ENCODE measurements at regions not wholly inside any gene's neighbourhood (a gene's known extent, or its start where the extent isn't known, plus 50 kb on each side); places are given as distances from the start of the nearest gene placed in this dataset.
"Not testable (repeated sequence)": the region's sequence is repeated elsewhere in the genome, so short reads cannot be mapped to it uniquely, and the experiment has no call there.

GRCh38 chr2:117359266-117359914, 455.1 kb upstream of the DDX18 start:
- no peak for DNase-seq (ENCODE audit: low spot score)

- no peak for DNase-seq (ENCODE audit: low spot score)
These were observed 453.9 kb upstream of the DDX18 start for GRCh38 chr2:117360586-117360985.

DNA sequence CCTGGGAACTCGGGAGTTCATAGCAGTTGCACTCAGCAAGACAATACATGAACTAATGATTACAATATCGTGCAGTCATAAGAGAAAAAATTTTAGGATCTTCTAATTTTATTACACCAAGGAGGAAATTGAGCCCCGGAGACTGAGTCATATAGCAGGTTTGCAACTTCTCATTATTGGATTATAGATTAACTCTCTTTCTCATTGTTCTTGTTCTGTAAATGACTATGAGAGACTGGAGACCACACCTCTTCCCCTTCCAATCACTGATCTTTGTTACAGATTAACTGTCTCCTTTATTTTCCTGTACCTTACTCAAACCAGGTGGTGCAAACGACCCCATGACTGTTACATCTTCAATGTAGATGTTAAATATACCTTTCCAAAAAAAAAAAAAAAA, 435.8 kb upstream of the DDX18 start:
- DNase-seq (ENCODE audit: low spot score), result no peak

GRCh38 chr2:117379928-117380327, 434.6 kb upstream of the DDX18 start:
- DNase-seq (ENCODE audit: low spot score), result no peak

DNA sequence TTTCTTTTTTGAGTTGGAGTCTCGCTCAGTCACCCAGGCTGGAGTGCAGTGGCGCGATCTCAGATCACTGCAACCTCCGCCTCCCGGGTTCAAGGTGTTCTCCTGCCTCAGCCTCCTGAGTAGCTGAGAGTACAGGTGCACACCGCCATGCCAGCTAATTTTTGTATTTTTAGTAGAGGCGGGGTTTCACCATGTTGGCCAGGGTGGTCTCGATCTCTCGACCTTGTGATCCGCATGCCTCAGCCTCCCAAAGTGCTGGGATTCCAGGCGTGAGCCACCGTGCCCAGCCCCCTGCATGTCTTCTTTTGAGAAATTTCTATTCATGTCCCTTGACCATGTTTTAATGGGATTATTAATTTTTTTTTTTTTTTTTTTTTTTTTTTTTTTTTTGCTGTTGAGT, 430.5 kb upstream of the DDX18 start:
- not testable (repeated sequence) for DNase-seq (ENCODE audit: low spot score)

DNA sequence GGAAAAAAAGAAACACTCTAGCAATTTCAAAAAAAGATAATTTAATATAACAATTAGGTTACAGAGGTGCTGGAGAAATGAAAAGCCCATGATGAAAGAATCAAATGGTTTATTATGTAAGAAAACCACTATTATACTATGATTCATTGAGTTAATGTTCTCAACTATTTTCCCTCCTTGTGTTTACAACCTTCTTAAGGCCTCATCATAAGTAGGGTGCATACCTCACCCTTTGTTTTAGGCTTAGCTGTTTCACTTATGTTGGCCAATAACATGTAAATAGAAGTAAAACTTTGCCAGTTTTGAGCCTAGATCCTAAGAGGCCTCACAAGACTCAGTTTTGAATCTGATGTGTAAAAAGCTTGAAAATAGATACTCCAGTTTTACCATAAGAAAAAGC, 418.3 kb upstream of the DDX18 start:
- no peak for DNase-seq (ENCODE audit: low spot score)

DNA sequence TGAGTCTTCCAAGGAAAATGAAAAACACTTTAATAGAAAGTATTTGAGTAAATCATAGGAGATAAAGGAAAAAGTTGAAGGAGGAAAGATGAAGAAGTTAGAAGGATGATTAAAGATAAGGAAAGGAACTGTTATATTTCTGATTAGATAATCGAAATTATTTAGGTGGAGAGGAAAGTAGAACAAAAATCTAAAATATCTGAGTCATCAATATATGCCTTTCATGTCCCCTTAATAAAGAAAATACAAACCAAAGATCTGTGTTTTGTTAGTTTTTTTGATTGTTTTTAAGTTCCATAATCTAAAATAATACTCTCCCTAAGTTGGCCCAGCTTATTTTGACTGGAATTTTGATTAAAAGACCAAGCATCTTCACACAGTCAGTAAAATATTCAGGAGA, 412.9 kb upstream of the DDX18 start:
- DNase-seq (ENCODE audit: low spot score), result no peak

- DNase-seq (ENCODE audit: low spot score), result no peak
These were observed 408.0 kb upstream of the DDX18 start for GRCh38 chr2:117406443-117406842.

DNA sequence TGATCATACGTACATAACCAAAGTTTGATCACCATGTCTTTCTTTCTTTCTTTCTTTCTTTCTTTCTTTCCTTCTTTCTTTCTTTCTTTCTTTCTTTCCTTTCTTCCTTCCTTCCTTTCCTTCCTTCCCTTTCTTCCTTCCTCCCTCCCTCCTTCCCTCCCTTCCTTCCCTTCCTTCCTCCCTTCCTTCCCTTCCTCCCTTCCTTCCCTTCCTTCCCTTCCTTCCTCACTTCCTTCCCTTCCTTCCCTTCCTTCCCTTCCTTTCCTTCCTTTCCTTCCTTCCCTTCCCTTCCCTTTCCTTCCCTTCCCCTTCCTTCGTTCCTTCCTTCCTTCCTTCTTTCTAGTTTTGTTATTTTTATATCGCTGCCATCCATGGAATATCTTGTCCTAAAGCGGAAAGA, 406.7 kb upstream of the DDX18 start:
- no peak for DNase-seq (ENCODE audit: low spot score)

GRCh38 chr2:117409443-117409842, 405.0 kb upstream of the DDX18 start:
- DNase-seq (ENCODE audit: low spot score), result no peak

DNA sequence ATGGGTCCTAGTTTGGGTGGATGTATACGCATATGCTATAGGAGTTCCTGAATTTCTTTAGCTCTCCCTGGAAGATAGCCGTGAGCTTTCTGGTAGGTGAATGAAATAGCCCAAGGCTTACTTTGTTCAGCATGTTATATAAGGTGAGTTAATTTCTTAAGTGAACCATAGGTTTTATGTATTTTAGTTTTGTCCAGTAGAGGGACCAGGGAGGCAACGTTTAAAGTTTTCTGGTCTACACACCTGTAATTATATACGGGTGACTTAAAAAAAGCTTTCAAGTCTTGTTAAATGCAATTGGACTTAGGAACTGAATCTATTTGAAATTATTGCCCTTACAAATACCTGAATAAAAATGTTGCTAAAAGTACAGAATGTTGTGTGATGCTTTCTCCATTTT, 402.5 kb upstream of the DDX18 start:
- DNase-seq (ENCODE audit: low spot score), result no peak

DNA sequence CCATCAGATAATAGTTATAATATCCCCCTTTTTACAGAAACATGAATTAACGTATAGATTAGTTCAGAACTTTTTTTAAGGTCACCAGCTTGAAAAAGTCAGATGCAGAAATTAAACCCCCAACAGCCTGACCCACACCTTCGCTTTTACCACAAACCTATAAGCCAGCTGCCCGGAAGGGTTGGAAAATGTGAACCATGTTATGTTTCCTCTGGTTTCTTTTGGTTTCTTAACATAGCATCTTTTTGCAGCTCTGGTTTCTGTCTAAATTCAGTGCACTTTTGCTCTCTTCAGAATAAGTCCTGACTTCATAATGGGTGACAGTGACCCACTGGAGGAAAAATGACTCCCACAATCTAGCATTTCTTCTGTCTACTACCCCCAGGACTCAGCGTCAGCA, 381.7 kb upstream of the DDX18 start:
- no peak for DNase-seq (ENCODE audit: low spot score)

- no peak for DNase-seq (ENCODE audit: low spot score)
These were observed 377.8 kb upstream of the DDX18 start for GRCh38 chr2:117436697-117437096.

- peak; percentile 8 for DNase-seq (ENCODE audit: low spot score)
These were observed 344.0 kb upstream of the DDX18 start for GRCh38 chr2:117470311-117471095.

DNA sequence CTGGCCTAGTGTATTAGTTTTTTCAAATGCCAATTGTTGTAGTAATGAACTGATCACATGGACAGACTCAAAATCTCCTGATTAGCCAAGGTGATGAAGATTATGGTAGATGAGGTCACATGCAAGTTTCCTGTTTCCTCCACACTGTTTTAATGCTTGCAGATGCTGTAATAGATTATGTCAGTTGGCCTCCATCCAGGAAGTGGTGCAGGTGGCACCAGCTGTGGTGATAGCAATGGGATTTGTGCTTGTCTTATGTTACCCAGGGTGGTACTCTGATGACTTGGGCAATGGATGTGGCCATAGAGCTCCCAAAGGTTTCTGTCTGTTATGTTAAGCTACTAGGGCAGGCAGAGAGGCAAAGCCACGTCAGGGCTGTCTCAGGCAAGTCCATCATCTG, 332.9 kb upstream of the DDX18 start:
- no peak for DNase-seq (ENCODE audit: low spot score)

GRCh38 chr2:117485588-117485987, 328.9 kb upstream of the DDX18 start:
- no peak for DNase-seq (ENCODE audit: low spot score)

- DNase-seq (ENCODE audit: low spot score), result no peak
These were observed 328.4 kb upstream of the DDX18 start for GRCh38 chr2:117486081-117486480.

DNA sequence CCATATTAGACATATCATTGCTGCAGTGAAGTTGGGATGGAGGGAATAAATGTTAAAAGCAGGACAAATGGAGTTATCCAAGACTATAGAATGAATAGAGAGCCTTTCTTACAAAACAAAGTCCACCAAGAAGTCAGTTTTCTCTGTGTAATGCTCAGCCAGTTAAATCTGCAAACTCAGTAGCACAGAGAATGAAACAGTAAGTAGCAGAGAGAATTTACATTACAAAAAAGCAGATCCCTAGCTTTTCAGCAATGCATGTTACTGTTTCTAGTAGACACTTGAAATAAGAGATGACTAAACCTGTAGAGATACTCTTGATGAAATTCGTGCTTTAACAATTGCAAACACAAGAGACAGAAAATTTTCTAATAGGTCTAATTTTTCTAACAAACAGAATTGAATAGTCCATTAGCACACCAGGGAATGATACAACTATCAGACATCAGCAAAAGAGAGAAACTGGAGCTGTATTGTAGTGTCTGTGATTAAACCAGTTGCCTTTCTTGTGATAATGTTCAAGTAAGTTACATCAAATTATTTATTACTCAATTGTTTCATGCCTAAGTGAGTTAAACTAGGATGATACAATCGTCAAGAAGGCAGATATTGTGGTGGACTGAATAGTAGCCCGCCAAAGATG, 322.2 kb upstream of the DDX18 start:
- DNase-seq (ENCODE audit: low spot score), result no peak

DNA sequence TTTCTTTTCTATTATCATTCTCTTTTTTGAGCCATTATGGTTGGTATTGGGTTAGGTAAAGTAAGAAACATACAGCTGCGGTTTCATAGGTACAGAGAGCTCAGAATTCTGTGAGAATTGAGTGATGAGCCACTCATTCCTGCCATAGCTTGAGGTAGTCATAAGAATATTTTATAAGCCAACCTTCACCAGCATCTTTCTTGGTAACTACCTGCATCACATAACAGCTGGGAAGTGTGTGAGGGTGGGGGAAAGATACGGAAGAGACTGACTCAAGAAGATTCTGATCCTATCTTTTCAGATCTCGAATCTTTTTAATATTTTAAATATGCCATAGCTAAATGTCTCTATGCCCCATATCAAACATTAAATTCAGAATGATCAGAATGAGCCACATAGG, 313.8 kb upstream of the DDX18 start:
- no peak for DNase-seq (ENCODE audit: low spot score)

DNA sequence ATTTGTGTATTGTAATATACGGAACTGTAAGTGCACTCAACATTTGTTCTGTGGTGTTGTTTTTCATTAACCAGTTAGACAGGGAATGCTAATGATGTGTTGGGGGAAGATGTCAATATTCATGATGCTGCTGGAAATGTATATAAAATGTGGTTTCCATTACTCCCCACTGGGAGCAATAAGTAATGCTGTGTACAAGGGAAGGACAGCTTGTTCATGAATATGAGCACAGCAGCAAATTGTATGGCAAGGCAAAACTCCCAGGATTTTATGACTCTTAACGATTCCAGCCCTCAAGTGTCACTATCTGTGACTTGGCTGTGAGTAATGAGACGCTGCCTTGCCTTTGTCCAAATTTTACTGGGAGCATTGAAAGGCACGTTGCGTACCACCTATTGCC, 312.4 kb upstream of the DDX18 start:
- no peak for DNase-seq (ENCODE audit: low spot score)

- no peak for DNase-seq (ENCODE audit: low spot score)
These were observed 302.2 kb upstream of the DDX18 start for GRCh38 chr2:117512307-117512706.

DNA sequence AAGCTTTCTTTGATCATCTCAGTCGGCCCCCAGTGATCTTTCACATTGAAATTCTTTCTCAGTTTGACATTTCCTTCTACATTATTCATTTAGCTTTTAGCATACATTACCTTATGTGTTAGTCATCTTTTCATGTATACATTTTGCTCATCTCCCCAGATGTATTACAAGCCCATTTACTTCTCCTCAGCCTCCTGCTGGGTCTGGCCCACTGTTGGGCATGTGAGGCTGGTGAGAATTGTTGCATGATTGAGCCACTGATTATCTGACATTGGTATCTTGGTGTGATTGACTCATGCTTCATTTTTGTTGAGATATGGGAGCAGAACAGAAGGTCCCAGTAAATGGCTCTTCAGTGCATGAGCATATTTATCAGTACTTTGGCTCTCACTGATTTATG, 300.1 kb upstream of the DDX18 start:
- DNase-seq (ENCODE audit: low spot score), result no peak

DNA sequence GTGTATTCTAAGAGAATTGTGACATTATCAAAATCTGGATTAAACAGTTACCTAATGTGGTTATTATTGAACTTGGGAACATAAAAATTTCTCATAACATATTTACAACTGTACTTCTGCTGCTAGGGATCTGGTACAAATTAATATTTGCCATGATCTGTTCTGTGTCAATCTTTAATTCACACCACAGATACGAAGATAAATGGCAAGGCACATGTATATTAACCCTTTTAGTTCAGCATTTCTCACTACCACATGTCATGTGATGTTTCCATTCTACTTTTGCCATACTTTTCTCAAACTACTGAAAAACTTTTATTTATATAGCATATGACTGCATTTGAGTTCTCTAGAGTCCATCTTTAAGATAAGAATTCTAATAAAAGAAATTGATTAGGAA, 295.3 kb upstream of the DDX18 start:
- DNase-seq (ENCODE audit: low spot score), result no peak

Data from cerebellar cortex (tissue), 1 donor.